GM19372 (cell line): ENCODE measurements at regions not wholly inside any gene's neighbourhood (a gene's known extent, or its start where the extent isn't known, plus 50 kb on each side); places are given as distances from the start of the nearest gene placed in this dataset.

Source experiments
- ATAC-seq: cut with Tn5 transposase; IDR thresholded peaks from one replicate; pipeline ENCODE4 v1.9.1; 2021; ENCODE audit warnings: mild to moderate bottlenecking, low read depth, moderate library complexity; ENCODE audit not compliant: unreplicated experiment

DNA sequence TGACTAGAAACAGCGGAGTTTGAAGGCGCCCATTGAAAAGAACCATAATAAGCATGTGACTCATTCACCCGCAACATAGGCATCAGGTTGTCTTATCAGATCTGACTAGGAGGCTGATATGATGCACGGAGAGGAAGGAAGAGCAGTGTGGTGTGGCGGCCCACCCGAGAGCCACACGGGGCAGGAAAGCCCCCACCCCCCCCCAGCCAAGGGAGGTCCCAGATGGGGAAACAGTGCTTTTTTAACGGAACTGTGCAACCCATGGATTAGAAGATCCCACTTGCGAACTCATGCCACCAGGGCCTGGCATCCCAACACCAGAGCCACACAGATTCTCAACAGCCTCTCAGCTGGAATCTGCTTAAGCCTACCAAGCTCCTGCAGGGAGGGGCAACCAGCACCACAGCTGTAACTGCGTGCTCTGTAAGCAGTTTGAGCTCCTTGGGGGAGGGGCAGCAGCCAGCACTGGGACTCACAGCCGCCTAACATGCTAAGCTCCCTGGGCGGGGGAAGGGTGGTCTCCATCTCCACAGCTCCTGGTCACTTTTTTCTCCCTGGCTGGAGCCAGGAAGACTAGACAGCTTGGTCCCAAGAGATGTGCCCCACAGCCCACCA lies 466.2 kb downstream of the PDGFC start:
- ATAC-seq = no peak

DNA sequence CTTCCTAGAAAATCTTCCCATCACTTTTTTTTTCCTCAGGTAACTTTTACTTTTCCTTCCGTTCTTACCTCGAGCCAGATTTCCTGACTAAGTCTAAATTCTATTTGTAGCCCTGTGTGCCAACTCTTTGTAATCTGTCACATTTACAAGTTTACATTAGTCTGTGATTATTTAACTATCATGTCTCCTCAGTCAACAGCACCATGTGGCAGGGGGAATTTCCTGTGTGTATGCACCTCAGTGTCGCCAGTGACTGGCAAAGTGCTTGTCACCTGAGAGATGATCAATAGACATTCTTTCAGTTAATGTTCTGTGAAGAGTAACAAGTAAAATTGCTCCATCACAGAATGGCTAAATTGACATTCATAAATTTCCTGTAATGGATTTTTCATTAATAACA lies 468.5 kb downstream of the PDGFC start:
- ATAC-seq = no peak

DNA sequence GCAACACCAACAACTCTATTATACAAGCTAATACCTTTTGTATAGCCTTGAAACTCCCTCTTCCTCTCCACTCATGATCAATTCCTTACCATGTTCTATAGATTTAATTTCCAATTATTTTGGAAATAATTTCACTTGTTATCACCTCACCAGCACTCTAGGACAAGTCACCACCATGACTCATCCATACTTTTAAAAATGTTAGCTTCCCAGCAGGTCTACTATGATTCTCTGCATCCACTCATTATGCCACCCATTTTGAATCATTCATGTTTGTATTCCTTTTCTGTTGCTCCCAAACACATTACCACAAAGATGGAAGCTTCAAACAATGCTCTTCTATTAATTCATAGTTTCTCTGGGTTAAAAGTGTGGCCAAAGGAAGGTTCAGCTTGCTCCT lies 469.6 kb downstream of the PDGFC start:
- no peak for ATAC-seq

DNA sequence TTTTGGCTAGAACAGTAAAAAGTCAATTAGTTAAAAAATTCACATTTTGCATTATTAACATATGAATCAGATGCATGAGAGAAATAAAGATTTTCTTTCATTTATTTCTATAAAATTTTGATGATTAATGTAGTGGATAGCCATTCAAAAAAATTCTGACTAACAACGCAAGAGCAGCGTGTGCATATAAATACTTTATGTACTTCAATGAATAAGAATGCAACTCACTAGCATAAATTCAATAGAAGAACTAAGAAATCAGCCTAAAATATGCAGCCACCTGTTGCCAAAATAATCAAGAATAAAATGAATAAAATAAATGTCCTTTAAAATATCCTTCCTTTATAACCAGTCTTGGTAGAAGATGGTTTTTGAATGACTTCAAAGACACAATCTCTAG lies 471.9 kb downstream of the PDGFC start:
- ATAC-seq = no peak

DNA sequence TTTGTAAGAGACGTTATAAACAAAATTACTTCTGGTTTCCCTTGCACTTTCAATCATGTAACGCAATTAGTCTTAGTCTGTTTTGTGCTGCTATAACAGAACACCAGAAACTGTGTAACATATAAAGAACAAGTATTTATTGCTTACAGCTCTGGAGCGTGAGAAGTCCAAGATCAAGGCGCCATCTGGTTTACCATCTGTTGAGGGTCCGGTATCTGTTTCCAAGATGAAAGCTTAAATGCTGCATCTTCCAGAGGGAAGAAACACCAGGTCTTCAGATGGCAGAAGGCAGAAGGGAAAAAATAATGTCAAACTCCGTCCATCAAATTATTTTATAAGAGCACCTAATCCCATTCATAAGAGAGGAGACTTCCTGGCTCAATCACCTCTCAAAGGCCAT lies 474.1 kb downstream of the PDGFC start:
- no peak for ATAC-seq

DNA sequence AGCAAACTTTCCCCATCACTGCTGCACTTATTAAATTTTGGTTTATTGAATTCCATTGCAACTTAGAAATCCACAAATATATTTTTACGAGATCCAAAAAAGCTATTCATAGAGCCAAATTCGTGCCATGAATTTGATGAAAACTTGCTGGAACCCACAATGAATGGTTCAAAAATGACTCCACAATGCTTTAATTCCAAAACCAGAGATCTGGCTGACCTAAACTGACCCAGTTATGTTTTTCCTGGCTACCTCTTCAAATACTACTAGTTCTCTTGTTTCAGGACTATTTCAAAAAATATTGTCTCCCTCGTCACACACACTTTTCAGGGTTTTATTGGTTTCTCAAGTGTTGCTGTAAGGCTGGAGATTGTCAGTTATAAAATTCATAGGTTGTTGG lies 474.8 kb downstream of the PDGFC start:
- ATAC-seq = no peak

DNA sequence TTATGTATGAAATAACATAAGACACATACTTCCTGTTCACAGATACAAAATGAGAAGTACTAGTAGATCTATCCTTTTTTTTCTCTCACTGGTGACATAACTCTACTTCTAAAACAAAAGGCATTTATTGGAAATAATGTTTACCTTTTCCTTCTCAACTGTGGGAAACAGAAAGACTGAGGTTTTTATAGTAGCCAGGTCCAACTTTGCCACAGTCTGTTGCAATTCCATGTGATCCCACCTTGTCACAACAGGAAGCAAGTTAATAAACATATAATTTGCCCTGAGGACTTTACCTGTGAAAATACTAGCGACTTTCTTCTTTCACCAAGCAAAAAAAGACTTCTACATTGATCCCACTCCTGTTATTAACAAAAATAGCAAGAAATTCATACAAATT lies 475.8 kb downstream of the PDGFC start:
- ATAC-seq = no peak

DNA sequence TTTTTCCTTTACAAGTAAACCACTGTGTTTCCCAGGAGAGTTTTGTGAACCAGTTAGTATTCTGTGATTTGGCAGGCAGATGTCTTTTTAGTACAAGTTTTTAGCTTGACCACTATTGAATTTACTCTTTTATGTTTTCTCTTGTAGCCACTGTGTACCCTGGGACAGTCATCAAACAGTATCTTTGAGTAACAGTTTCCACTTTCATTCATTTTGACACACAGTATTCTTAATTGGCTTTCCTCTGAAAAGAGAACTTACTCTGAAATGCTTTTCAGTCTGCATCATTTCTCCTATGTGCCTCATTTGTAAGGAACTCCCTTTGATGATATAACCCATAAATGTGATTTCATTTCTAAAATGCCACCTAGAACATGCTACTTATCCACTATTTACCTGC lies 476.5 kb downstream of the PDGFC start:
- ATAC-seq = no peak

DNA sequence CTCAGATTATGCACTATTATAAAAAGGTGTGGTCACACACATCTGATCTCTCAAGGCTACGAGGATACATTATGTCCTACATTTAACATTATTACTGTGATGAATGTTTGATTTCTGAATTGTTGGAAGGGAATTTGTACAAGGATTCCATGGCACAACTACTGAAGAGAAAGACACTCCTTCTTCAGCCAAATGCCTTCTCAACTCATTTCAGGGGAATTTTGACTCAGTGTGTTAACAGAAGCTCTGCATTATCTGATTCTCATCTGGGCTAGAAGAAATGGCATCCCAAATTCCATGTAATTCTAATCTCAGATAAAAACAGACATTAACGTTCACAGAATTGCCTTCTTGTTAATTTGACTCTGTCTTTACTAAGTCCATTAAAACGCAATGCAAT lies 477.7 kb downstream of the PDGFC start:
- ATAC-seq = no peak

DNA sequence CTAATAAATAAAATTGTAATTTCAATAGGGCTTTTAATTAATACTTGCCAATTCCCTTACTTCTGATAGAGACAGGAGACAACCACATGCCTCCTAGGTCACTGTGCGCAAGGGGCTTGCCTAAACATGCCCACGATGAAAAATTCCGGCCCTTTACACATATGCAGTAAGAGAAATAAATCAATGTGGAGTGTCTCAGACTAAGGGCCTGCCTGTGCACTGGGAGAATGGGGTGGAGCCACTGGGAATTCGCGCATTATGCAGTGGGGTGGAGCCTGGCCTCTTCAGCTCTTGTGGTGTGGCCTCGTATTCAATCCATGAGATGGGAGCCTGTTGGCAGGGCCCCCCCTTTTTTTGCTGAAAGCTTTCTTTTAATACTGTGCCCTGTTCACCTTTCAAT lies 484.5 kb downstream of the PDGFC start:
- no peak for ATAC-seq

DNA sequence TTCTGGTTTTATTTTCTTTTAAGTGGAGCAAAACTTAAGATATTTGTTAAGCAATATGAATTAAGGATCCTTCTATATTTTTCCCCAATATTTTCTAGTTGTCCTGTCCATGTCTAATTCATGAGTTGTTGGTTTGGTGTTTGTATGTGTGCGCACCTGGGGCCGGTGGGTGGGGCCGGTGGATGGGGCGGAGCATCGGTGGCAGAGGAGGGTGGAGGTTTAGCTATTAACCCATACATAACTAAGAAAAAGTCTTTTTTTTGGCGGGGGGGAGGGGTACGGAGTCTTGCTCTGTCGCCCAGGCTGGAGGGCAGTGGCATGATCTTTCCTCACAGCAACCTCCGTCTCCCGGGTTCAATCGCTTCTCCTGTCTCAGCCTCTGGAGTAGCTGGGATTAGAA lies 489.8 kb downstream of the PDGFC start:
- ATAC-seq = no peak

DNA sequence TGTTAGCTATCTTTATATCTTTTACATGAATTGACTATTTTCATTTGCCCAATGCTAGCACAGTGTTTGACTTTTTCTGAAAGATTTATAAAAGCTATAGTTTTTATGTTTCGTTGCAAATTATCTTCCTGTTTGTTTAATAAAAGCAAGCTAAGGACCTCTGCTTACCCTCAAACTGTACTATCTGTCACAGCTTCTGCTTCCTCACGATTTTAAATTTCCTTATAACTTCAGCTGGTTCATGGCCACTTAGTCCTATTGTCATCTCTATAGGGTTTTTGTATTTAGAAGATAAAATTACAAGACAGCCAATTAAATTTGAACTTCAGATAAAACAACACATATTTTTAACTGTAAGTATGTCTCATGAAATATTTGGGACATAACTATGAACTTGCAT lies 494.0 kb downstream of the PDGFC start:
- no peak for ATAC-seq

DNA sequence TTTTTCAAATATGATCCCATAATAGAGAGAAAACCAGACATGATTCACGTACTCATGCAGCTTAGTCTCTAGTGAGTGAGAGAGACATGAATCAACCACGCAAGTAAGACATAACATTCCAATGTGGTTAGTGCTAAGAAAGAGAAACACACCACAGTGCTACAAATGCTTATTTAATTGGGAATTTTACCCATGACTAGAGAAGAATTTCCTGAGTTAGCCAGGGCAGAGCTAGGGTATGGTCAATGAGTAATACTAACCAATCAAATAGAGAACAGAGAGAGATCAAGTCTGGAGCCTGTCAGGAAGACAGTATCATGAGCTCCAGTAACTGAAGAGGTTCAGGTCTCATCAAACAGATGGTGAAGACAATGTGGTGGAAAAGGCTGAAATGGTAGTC lies 495.2 kb downstream of the PDGFC start:
- ATAC-seq = no peak

DNA sequence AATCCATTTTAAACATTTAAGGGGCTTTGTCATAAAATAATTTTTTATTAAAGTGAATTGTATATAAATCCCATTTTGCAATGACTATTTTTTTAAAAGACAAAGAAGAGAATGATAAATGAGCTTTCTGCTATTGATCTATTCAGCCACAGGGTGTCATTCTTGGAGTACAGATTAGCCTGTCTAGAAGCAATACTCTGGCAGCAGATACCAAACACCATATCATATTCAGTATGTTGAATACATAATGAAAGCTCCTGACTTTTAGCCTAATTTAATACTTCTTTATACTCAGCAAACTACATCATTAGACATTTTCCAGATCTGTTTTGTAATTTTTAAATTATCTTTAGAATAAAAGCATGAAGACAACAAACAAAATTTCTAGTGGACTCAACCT lies 496.3 kb downstream of the PDGFC start:
- ATAC-seq = no peak

DNA sequence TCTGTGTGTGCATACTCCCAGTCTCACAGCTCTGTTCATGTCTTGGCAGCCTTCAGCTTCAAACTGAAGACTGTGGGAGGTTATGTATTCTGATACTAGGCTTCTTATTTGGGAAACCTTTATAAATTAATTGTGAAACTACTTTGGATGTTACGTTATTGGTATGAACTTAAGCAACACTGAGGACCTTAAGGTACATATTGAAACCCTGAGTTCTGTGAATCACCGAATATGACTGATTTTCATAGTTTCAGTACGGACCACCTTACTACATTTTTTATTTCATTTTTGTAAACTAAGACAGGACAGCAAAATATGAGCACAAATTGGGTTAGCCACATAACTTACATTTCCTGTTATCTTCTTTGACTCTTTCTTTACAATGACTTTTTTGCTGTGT lies 498.4 kb downstream of the PDGFC start:
- ATAC-seq = no peak

DNA sequence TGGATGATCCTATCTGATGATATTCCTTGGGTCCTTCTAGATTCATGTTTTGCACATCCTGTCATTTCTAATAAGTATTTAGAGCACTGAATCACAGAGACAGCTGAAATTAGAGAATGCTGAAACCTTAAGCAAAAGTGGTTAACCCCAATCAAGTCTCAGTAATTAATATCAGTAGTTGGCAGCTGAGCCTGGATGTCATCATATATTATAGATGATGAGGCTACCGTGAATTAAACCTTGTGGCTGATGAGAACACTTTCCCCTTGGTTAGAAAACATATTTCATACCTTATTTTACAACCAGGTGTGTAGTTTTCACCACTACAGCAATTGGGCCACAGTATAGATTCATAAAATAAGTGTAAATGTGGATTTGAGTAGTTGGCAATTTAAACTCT lies 499.0 kb downstream of the PDGFC start:
- no peak for ATAC-seq

DNA sequence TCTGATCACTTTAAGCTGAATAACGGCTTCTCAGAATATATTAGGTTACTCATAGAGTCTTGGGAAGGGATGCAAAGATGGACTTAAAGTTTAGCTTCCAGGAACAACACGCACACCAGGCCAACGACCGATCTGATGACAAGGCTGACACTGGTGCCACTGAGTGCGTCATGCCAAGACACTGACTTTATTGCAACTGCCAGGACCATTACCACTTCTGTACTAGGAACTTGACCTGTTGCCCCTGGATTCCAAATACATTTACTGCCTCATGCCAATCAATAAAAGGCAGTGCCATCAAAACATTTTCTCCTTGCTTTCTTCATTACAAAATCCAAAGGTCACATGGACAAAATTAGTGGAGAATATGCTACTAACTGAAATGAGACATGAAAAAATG lies 505.9 kb upstream of the CTSO start:
- no peak for ATAC-seq

DNA sequence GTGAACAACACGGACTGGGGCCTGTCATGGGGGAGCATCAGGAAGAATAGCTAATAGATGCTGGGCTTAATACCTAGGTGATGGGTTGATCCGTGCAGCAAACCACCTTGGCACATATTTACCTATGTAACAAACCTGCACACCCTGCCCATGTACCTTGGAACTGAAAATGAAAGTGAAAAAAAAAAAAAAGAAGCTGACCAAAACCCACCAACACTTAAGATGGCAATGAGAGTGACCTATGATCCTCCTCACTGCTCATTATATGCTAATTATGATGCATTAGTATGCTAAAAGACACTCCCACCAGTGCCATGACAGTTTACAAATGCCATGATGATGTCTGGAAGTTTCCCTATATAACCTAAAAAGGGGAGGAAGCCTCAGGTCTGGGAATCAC lies 503.2 kb upstream of the CTSO start:
- no peak for ATAC-seq

DNA sequence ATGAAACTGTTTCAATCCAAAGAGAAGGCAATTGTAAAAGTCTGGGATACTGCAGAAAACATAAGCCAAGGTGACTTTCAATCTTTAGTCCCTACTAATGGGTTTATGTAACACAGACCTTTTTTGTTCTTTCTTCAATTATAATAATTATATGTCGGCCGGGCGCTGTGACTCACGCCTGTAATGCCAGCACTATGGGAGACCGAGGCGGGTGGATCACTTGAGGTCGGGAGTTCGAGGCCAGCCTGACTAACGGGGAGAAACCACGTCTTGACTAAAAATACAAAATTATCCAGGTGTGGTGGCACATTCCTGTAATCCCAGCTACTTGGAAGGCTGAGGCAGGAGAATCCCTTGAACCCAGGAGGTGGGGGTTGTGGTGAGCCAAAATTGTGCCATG lies 489.8 kb upstream of the CTSO start:
- ATAC-seq = no peak

DNA sequence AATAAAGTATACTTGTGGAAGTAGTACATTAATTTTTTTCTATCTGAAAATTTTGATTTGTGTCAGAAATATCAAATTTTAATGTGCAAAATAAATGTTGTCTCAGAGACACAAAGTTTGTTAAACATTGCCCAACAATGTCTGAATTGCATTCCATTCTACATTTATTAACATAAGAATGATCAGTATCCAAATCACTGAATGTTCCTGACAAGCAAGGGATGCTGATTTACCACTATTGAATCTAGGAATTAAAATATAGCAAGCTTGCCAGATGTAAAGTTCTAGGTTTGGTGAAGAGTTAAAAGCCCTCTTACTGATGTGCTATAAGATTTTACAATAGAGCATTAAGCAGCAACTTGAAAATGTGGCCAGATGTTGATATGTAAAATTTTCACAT lies 489.2 kb upstream of the CTSO start:
- no peak for ATAC-seq

DNA sequence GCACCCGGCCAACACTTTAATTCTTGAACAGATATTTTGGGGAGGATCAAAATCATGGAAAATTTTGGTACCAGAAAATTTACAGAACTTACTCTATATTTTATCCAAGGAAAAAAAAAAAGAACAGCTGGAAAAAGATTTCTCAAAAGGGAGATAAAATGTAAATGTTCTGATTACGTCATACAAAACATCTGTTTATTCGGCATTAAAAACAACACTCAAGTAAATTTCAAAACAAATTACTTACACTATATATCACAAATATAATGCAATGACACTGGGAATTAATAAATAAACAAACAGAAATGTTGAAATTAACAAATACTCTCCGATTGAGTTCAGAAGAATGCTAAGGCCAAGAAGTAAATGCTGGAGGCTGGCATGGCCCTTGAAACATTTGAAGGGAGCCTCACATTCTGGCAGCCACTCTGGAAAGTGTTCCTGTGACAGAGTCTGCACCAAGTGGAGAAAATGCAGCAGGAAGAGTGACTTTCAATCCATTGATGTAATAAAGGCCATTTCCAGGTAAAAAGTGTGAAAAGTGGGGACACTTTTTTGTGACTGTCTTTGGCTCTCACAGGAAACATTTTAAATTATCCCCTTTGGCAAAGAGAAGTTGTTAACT lies 486.0 kb upstream of the CTSO start:
- ATAC-seq = no peak

DNA sequence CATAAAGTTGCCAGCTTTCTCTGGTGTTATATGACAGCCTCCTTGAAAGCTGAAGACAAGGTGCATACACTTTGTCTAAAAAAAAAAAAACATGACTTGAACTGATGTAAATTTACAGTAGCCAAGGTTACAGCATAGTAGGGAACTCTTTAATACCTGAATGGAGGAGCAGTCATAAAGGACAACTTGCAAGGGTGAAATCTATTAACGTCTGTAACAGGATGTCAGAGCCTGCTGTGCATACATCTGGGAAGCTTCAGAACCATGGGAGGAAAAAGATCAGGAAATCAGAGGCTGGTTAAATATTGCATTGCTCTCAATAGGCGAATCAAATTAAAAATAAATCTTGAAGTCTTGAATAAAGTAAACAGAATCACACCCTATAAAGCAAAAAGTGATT lies 484.0 kb upstream of the CTSO start:
- no peak for ATAC-seq

DNA sequence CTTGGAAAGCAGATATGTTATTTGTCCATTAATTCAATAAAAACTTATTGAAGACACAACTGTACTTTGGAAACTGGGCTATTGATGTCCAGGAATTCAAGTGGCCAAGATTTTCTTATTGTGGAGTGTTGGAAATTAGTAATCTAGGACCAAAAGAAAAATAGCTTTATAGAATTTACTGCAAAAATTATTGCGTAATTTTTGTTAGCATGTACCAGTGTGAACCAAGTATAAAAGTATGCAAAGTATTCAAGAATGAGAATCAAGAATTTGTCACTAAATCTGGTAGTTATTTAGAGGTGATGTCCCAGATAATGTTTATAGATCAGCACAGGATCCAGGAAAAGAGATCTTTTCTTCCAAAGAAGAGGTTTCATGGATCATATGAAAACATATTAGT lies 468.9 kb upstream of the CTSO start:
- no peak for ATAC-seq
